ENCODE measurements at regions not wholly inside any gene's neighbourhood (a gene's known extent, or its start where the extent isn't known, plus 50 kb on each side); places are given as distances from the start of the nearest gene placed in this dataset.

- DNase-seq (no peak), ATAC-seq (ENCODE audit: low read depth) (no peak)
- no peaks in the 10 kb centered on the region for H3K27me3 Mint-ChIP-seq
- no peak overlapping the region for H3K27ac Mint-ChIP-seq
- CTCF ChIA-PET = no interaction called here
- no peaks in the 10 kb centered on the region for H3K4me1 Mint-ChIP-seq
- intact Hi-C loops (cut with micrococcal nuclease) = no loop called here
- POLR2A ChIA-PET = no interaction called here
- TF ChIP-seq CTCF (IDR thresholded peaks at IDR 0.05) = no peak
- H3K36me3 Mint-ChIP-seq (ENCODE audit: low read depth) = no peaks in the 10 kb centered on the region
- H3K4me3 Mint-ChIP-seq = no peak overlapping the region
- H3K9me3 Mint-ChIP-seq = peaks cover 10% of the 10 kb centered on the region
These were observed 449.4 kb upstream of the CDH4 start for GRCh38 chr20:60802676-60803075.

- CTCF ChIA-PET = interaction anchor here (0.7 kb wide), 1 partner anchor 10 kb away, joined by 3 read pairs; no protein-coding TSS in a partner anchor
- POLR2A ChIA-PET = no interaction called here
- ATAC-seq (ENCODE audit: low read depth) = no peak
- Mint-ChIP-seq H3K4me1 (no peaks in the 10 kb centered on the region), H3K27ac (no peak overlapping the region), H3K36me3 (ENCODE audit: low read depth) (no peaks in the 10 kb centered on the region), H3K4me3 (no peak overlapping the region), H3K27me3 (no peaks in the 10 kb centered on the region), H3K9me3 (peaks cover 10% of the 10 kb centered on the region)
- intact Hi-C loops (cut with micrococcal nuclease) = no loop called here
- DNase-seq = no peak
- no peak for TF ChIP-seq CTCF (IDR thresholded peaks at IDR 0.05)
These were observed 448.6 kb upstream of the CDH4 start for GRCh38 chr20:60803335-60804055.

GRCh38 chr20:60804240-60804917 is 447.7 kb upstream of the CDH4 start:
- no peak for ATAC-seq (ENCODE audit: low read depth)
- Mint-ChIP-seq H3K27ac (no peak overlapping the region), H3K27me3 (no peaks in the 10 kb centered on the region), H3K36me3 (ENCODE audit: low read depth) (no peaks in the 10 kb centered on the region), H3K9me3 (peaks cover 10% of the 10 kb centered on the region), H3K4me1 (no peaks in the 10 kb centered on the region), H3K4me3 (no peak overlapping the region)
- POLR2A ChIA-PET = no interaction called here
- CTCF ChIA-PET = interaction anchor here (0.7 kb wide), 1 partner anchor 9 kb away, joined by 3 read pairs; no protein-coding TSS in a partner anchor
- no peak for TF ChIP-seq CTCF (IDR thresholded peaks at IDR 0.05)
- DNase-seq = no peak
- intact Hi-C loops (cut with micrococcal nuclease) = no loop called here

DNA sequence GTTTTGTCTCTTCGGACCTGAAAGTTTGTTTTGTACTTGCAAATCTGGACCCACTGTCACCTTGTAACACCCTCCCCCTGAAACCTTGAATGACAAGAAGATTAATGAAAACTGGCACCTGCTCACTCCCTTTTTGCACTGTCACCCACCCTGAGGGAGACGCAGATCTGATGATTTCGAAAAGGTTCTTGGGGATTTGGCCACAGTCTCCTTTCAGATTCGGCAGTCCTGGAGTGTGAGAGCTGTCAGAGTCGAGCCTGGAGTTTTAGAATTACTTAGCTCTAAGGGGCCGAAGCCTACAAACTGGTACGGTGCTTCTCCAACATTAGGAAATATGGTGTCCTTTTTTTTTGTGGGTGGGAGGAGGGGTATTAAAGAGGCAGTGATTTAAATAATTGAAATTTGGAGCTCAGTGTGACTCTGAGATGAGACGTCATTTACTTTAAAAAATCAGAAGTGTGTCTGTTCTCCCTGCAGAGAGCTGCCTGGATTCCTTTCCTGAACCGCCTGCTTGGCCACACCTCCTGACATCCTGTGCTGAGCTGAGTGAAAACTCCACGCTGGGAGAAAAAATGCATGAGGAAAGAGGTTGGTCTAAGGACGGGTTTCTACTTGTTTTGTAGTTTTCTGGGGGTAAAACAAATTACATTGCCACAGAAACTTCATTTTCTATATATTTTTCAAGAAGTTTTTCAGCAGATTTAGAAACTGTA is 447.0 kb upstream of the CDH4 start:
- Mint-ChIP-seq H3K4me3 (no peak overlapping the region), H3K36me3 (ENCODE audit: low read depth) (no peaks in the 10 kb centered on the region), H3K27ac (no peak overlapping the region), H3K27me3 (no peaks in the 10 kb centered on the region), H3K4me1 (no peaks in the 10 kb centered on the region), H3K9me3 (peaks cover 10% of the 10 kb centered on the region)
- TF ChIP-seq CTCF (IDR thresholded peaks at IDR 0.05) = no peak
- DNase-seq (no peak), ATAC-seq (ENCODE audit: low read depth) (no peak)
- POLR2A ChIA-PET = no interaction called here
- CTCF ChIA-PET = no interaction called here
- intact Hi-C loops (cut with micrococcal nuclease) = no loop called here

- no peak overlapping the region for H3K27ac Mint-ChIP-seq
- ATAC-seq (ENCODE audit: low read depth) = no peak
- no peak overlapping the region for H3K4me3 Mint-ChIP-seq
- TF ChIP-seq CTCF (IDR thresholded peaks at IDR 0.05) = no peak
- no peak for DNase-seq
- H3K27me3 Mint-ChIP-seq = no peaks in the 10 kb centered on the region
- H3K4me1 Mint-ChIP-seq = no peaks in the 10 kb centered on the region
- intact Hi-C loops (cut with micrococcal nuclease) = no loop called here
- H3K36me3 Mint-ChIP-seq (ENCODE audit: low read depth) = no peaks in the 10 kb centered on the region
- ChIA-PET CTCF (no interaction called here), POLR2A (no interaction called here)
- H3K9me3 Mint-ChIP-seq = peaks cover 4% of the 10 kb centered on the region
These were observed 445.7 kb upstream of the CDH4 start for GRCh38 chr20:60806354-60806753.

All from activated B cell treated with CpG ODN at 0.5 μM for 24 hours (primary cell).